CD4-positive, alpha-beta T cell (primary cell): ENCODE measurements at regions not wholly inside any gene's neighbourhood (a gene's known extent, or its start where the extent isn't known, plus 50 kb on each side); places are given as distances from the start of the nearest gene placed in this dataset.

ENCODE experiments used
- ATAC-seq: fragments of 200-7000 bp; cut with Tn5 transposase; one replicate; pipeline ENCODE4 v1.10.0; 2022; ENCODE audit warnings: mild to moderate bottlenecking; ENCODE audit not compliant: poor library complexity
- CTCF ChIA-PET: fragments of 350-600 bp; sonication (Branson Sonifier 250); formaldehyde crosslinking; loops from one replicate; lab custom pipeline; 2021; ENCODE audit warnings: antibody characterized with exemption, inconsistent platforms; lab: Charles Lee
- POLR2A ChIA-PET: fragments of 350-600 bp; sonication (Branson Sonifier 250); formaldehyde crosslinking; loops from one replicate; lab custom pipeline; 2021; ENCODE audit warnings: antibody characterized with exemption, inconsistent platforms; lab: Charles Lee
- DNase-seq, 14 experiments: peaks; one replicate each; pipeline ENCODE4 v3.0.0-alpha.2; 2013 to 2020; ENCODE audit warnings: mixed read lengths in 2 of 14
- H3K27ac ChIP-seq, 2 donors: one replicate each; pipeline versions ENCODE4 v1.5.1 to v1.7.0; 2013; ENCODE audit warnings: low read length in 2 of 2, low read depth in 1 of 2, mild to moderate bottlenecking in 1 of 2
- H3K27me3 ChIP-seq, 2 experiments: 1 replicate in 1 of 2; 2 replicates in 1 of 2; pipeline versions ENCODE4 v1.6.1 to v1.7.0; 2013; ENCODE audit warnings: low read length in 2 of 2, control low read depth in 1 of 2, mild to moderate bottlenecking in 1 of 2, moderate library complexity in 1 of 2; ENCODE audit not compliant: insufficient read depth in 2 of 2, control insufficient read depth in 1 of 2
- H3K36me3 ChIP-seq: one replicate; pipeline ENCODE4 v1.6.1; 2013; ENCODE audit warnings: low read length, control low read depth; ENCODE audit not compliant: insufficient read depth
- H3K4me1 ChIP-seq: one replicate; pipeline ENCODE4 v1.6.1; 2013; ENCODE audit warnings: low read length, control low read depth; ENCODE audit not compliant: insufficient read depth
- H3K4me3 ChIP-seq: one replicate; pipeline ENCODE4 v1.5.1; 2013; ENCODE audit warnings: mild to moderate bottlenecking, low read length, moderate library complexity
- H3K9me3 ChIP-seq, 2 experiments: 1 replicate in 1 of 2; 2 replicates in 1 of 2; pipeline versions ENCODE4 v1.6.1 to v1.7.0; 2013; ENCODE audit warnings: low read length in 2 of 2, mild to moderate bottlenecking in 2 of 2, control low read depth in 1 of 2, moderate library complexity in 1 of 2; ENCODE audit not compliant: control insufficient read depth in 1 of 2, insufficient read depth in 1 of 2
- H3K27ac Mint-ChIP-seq: one replicate; pipeline ENCODE4 v1.8.0; 2020; ENCODE audit warnings: mixed read lengths
- H3K27me3 Mint-ChIP-seq: one replicate; pipeline ENCODE4 v1.8.0; 2021; ENCODE audit warnings: mixed read lengths
- H3K36me3 Mint-ChIP-seq: one replicate; pipeline ENCODE4 v1.8.0; 2021; ENCODE audit warnings: low read depth, mixed read lengths
- H3K4me1 Mint-ChIP-seq: one replicate; pipeline ENCODE4 v1.8.0; 2021; ENCODE audit warnings: low read depth, mixed read lengths
- H3K4me3 Mint-ChIP-seq: one replicate; pipeline ENCODE4 v1.8.0; 2020; ENCODE audit warnings: mild to moderate bottlenecking, mixed read lengths
- H3K9me3 Mint-ChIP-seq: one replicate; pipeline ENCODE4 v1.8.0; 2020; ENCODE audit warnings: mixed read lengths
- CTCF ChIP-seq: fragments of 200-600 bp; IDR thresholded peaks from one replicate; pipeline ENCODE4 v1.8.0; 2022; ENCODE audit warnings: antibody characterized with exemption, mild to moderate bottlenecking
- intact Hi-C, 2 experiments: fragments of 100-400 bp; cut with DNase I in 1 of 2; cut with micrococcal nuclease in 1 of 2; formaldehyde crosslinking; loops; one replicate each; pipeline versions ENCODE4 v1.15.1 to v1.9.0; 2023 to 2025; cut with DNase I, micrococcal nuclease

GRCh38 chr2:215742021-215742420, 271.3 kb downstream of the MREG start:
- DNase-seq (no peak), ATAC-seq (no peak)
- TF ChIP-seq CTCF = no peak
- intact Hi-C loops = no loop called here
- Mint-ChIP-seq H3K9me3 (no peaks in the 10 kb centered on the region), H3K27me3 (peaks cover 5% of the 10 kb centered on the region), H3K4me1 (no peaks in the 10 kb centered on the region), H3K36me3 (no peaks in the 10 kb centered on the region), H3K4me3 (no peak overlapping the region), H3K27ac (no peak overlapping the region)
- H3K36me3 ChIP-seq = no peaks in the 10 kb centered on the region
- POLR2A ChIA-PET = no interaction called here
- no peak overlapping the region for H3K4me3 ChIP-seq
- no peaks in the 10 kb centered on the region for H3K4me1 ChIP-seq
- H3K27ac ChIP-seq = no peak overlapping the region
- H3K9me3 ChIP-seq = no peaks in the 10 kb centered on the region
- no peaks in the 10 kb centered on the region for H3K27me3 ChIP-seq
- CTCF ChIA-PET = no interaction called here

DNA sequence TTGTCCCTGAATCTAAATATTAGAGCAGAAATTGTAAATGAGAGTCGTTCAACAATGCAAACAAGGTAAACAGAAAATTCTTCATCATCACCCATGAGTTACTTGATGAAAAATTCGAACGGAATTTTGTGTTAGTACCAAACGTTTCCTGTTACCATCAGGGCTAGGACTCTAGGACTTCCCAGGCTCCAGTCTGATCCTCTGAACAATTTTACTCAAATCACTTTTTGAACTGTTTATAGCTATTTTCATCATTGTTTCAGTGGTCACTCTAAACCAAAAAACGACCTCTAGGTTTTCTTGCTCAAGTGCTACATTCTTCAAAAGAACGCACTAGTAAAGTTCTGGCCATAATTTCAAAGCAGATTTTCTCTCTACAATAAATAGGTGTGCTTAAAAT, 273.3 kb downstream of the MREG start:
- intact Hi-C loops = no loop called here
- H3K27ac Mint-ChIP-seq = no peak overlapping the region
- no peak for DNase-seq
- no peak overlapping the region for H3K4me3 Mint-ChIP-seq
- H3K4me1 Mint-ChIP-seq = no peaks in the 10 kb centered on the region
- H3K27me3 Mint-ChIP-seq = no peaks in the 10 kb centered on the region
- POLR2A ChIA-PET = interaction anchor here (0.7 kb wide), 1 partner anchor 533 kb away, joined by 3 read pairs; no protein-coding TSS in a partner anchor
- CTCF ChIA-PET = no interaction called here
- no peaks in the 10 kb centered on the region for H3K36me3 Mint-ChIP-seq
- no peak for TF ChIP-seq CTCF
- H3K27me3 ChIP-seq = no peaks in the 10 kb centered on the region
- H3K36me3 ChIP-seq = no peaks in the 10 kb centered on the region
- no peaks in the 10 kb centered on the region for H3K4me1 ChIP-seq
- H3K4me3 ChIP-seq = no peak overlapping the region
- no peaks in the 10 kb centered on the region for H3K9me3 ChIP-seq
- ATAC-seq = no peak
- H3K27ac ChIP-seq = no peak overlapping the region
- H3K9me3 Mint-ChIP-seq = no peaks in the 10 kb centered on the region

GRCh38 chr2:215738351-215738750, 275.0 kb downstream of the MREG start:
- H3K4me3 Mint-ChIP-seq = no peak overlapping the region
- POLR2A ChIA-PET = no interaction called here
- H3K27me3 ChIP-seq = no peaks in the 10 kb centered on the region
- H3K9me3 ChIP-seq = no peaks in the 10 kb centered on the region
- H3K27ac Mint-ChIP-seq = no peak overlapping the region
- H3K36me3 Mint-ChIP-seq = no peaks in the 10 kb centered on the region
- no peak overlapping the region for H3K27ac ChIP-seq
- H3K36me3 ChIP-seq = no peaks in the 10 kb centered on the region
- intact Hi-C loops = no loop called here
- no peaks in the 10 kb centered on the region for H3K27me3 Mint-ChIP-seq
- H3K4me1 ChIP-seq = no peaks in the 10 kb centered on the region
- CTCF ChIA-PET = no interaction called here
- no peaks in the 10 kb centered on the region for H3K9me3 Mint-ChIP-seq
- H3K4me3 ChIP-seq = no peak overlapping the region
- DNase-seq = no peak
- H3K4me1 Mint-ChIP-seq = no peaks in the 10 kb centered on the region
- no peak for TF ChIP-seq CTCF
- ATAC-seq = no peak
